Endothelial cell of umbilical vein (primary cell): ENCODE measurements at regions not wholly inside any gene's neighbourhood (a gene's known extent, or its start where the extent isn't known, plus 50 kb on each side); places are given as distances from the start of the nearest gene placed in this dataset.

Source experiments
- BruUV-seq: library from RNA; stranded (reverse); fragments of 400-500 nt; replicated peaks from 2 replicates; lab custom pipeline; 2021; lab: Mats Ljungman, UMichigan
- CTCF ChIA-PET: fragments of 300-600, 350-600 bp; sonication (Branson Sonifier 250); formaldehyde crosslinking; loops from one replicate; lab custom pipeline; 2021; ENCODE audit warnings: antibody characterized with exemption, inconsistent platforms; lab: Charles Lee
- POLR2A ChIA-PET: fragments of 300-600, 350-600 bp; sonication (Branson Sonifier 250); formaldehyde crosslinking; loops from one replicate; lab custom pipeline; 2021; ENCODE audit warnings: antibody characterized with exemption, inconsistent platforms; lab: Charles Lee
- DNase-seq: peaks from one replicate; pipeline ENCODE4 v3.0.0-alpha.2; 2011; ENCODE audit warnings: low read depth, low spot score
- FAIRE-seq: peaks from 2 replicates; lab custom pipeline; 2011; peaks lifted over from hg19 to GRCh38; lab: Jason Lieb, UNC
- H2AFZ ChIP-seq: 2 replicates; pipeline ENCODE4 v1.6.0; 2012; ENCODE audit warnings: low read depth, low read length, control low read depth, inconsistent platforms
- H3K27ac ChIP-seq: 2 replicates; pipeline ENCODE4 v1.5.1; 2011; ENCODE audit warnings: low read depth, mild to moderate bottlenecking, control low read depth, low read length, moderate library complexity; ENCODE audit not compliant: insufficient read depth
- H3K27me3 ChIP-seq, 2 experiments: 2 replicates each; pipeline versions ENCODE4 v1.6.0 to v1.6.1; 2011; ENCODE audit warnings: low read length in 2 of 2, mixed read lengths in 1 of 2; ENCODE audit not compliant: control insufficient read depth in 2 of 2, insufficient read depth in 2 of 2
- H3K36me3 ChIP-seq, 2 experiments: 2 replicates in 1 of 2; 3 replicates in 1 of 2; pipeline ENCODE4 v1.5.1; 2011; ENCODE audit warnings: low read length in 2 of 2, mild to moderate bottlenecking in 1 of 2, moderate library complexity in 1 of 2; ENCODE audit not compliant: control insufficient read depth in 2 of 2, insufficient read depth in 2 of 2; ENCODE audit errors: extremely low read depth in 1 of 2
- H3K4me1 ChIP-seq: 3 replicates; pipeline ENCODE4 v1.5.1; 2011; ENCODE audit warnings: mild to moderate bottlenecking, low read length; ENCODE audit not compliant: control insufficient read depth, insufficient read depth; ENCODE audit errors: extremely low read depth
- H3K4me2 ChIP-seq: 2 replicates; pipeline ENCODE4 v1.6.1; 2011; ENCODE audit warnings: low read length, control low read depth, mixed read lengths; ENCODE audit not compliant: insufficient read depth
- H3K4me3 ChIP-seq, 3 experiments: fragments of 200-600 bp in 1 of 3; sonication (generic), shearing (Covaris generic) in 1 of 3; replicated peaks in 1 of 3; 2 replicates each; pipeline ENCODE4 v1.5.1; 2011 to 2016; ENCODE audit warnings: control low read depth in 3 of 3, low read length in 3 of 3, mild to moderate bottlenecking in 2 of 3, inconsistent platforms in 1 of 3, low read depth in 1 of 3, moderate library complexity in 1 of 3; ENCODE audit not compliant: insufficient read depth in 1 of 3
- H3K79me2 ChIP-seq: 2 replicates; pipeline ENCODE4 v1.6.0; 2012; ENCODE audit warnings: low read length, inconsistent platforms; ENCODE audit not compliant: control insufficient read depth, insufficient read depth
- H3K9ac ChIP-seq: replicated peaks from 2 replicates; pipeline ENCODE3; 2011; ENCODE audit warnings: low read length, control low read depth; ENCODE audit not compliant: insufficient read depth; ENCODE audit errors: extremely low read depth
- H3K9me1 ChIP-seq: replicated peaks from 3 replicates; pipeline ENCODE4 v1.6.0; 2011; ENCODE audit warnings: mild to moderate bottlenecking, low read length; ENCODE audit not compliant: control insufficient read depth, insufficient read depth; ENCODE audit errors: extremely low read depth
- H3K9me3 ChIP-seq: replicated peaks from 2 replicates; pipeline ENCODE4 v1.5.1; 2012; ENCODE audit warnings: low read length, inconsistent platforms; ENCODE audit not compliant: control insufficient read depth, insufficient read depth
- H4K20me1 ChIP-seq: replicated peaks from 2 replicates; pipeline ENCODE3; 2011; ENCODE audit warnings: mild to moderate bottlenecking, low read length; ENCODE audit not compliant: control insufficient read depth, insufficient read depth; ENCODE audit errors: extremely low read depth
- EZH2 ChIP-seq: IDR thresholded peaks from 2 replicates; pipeline ENCODE4 v1.6.1; 2012; ENCODE audit warnings: borderline replicate concordance, low read depth, mild to moderate bottlenecking, moderate library complexity, low read length, inconsistent platforms; ENCODE audit not compliant: severe bottlenecking
- FOS ChIP-seq: IDR thresholded peaks from 2 replicates; pipeline ENCODE4 v1.6.1; 2011; ENCODE audit warnings: mild to moderate bottlenecking, low read length, moderate library complexity, borderline replicate concordance; ENCODE audit not compliant: insufficient read depth
- GATA2 ChIP-seq: IDR thresholded peaks from 2 replicates; pipeline ENCODE4 v1.7.0; 2011; ENCODE audit warnings: low read depth, mild to moderate bottlenecking, moderate library complexity, mixed read lengths, low read length; ENCODE audit not compliant: insufficient read length, insufficient read depth
- JUN ChIP-seq: IDR thresholded peaks from 2 replicates; pipeline ENCODE4 v1.6.1; 2011; ENCODE audit warnings: borderline replicate concordance, low read depth; ENCODE audit not compliant: insufficient read length, insufficient read depth
- MYC ChIP-seq: IDR thresholded peaks from one replicate; pipeline ENCODE4 v1.6.1; 2011; ENCODE audit warnings: mild to moderate bottlenecking, low read depth, low read length
- POLR2A ChIP-seq: IDR thresholded peaks from 2 replicates; pipeline ENCODE4 v1.6.1; 2012; ENCODE audit warnings: low read depth, mild to moderate bottlenecking, control low read depth, low read length
- POLR2AphosphoS5 ChIP-seq: IDR thresholded peaks from 2 replicates; pipeline ENCODE4 v1.6.1; 2012; ENCODE audit warnings: low read depth, mild to moderate bottlenecking, control low read depth, low read length, moderate library complexity; ENCODE audit not compliant: insufficient read depth
- dilution Hi-C: fragments of 300-500 bp; cut with MboI; formaldehyde crosslinking; loops from one replicate; pipeline ENCODE4 v1.15.0; 2019; ENCODE audit warnings: low sequenced_read_pairs; ENCODE audit not compliant: extremely low pct_ligation_motif_present
- intact Hi-C: fragments of 100-400 bp; cut with micrococcal nuclease; formaldehyde crosslinking; loops from one replicate; pipeline ENCODE4 v1.10.0; 2022
- TF ChIP-seq, protein P1 (sequence below), 2 donors: IDR thresholded peaks; 1 replicate in 1 of 2; 2 replicates in 1 of 2; pipeline ENCODE4 v1.5.1; 2011; ENCODE audit warnings: low read length in 2 of 2, mild to moderate bottlenecking in 2 of 2, moderate library complexity in 2 of 2, control low read depth in 1 of 2, inconsistent platforms in 1 of 2, low read depth in 1 of 2; ENCODE audit not compliant: insufficient read depth in 1 of 2; ENCODE audit errors: extremely low read depth in 1 of 2
- TF ChIP-seq, protein P2 (sequence below): IDR thresholded peaks from 2 replicates; pipeline ENCODE4 v1.6.1; 2011; ENCODE audit not compliant: insufficient read depth, insufficient read length

DNA sequence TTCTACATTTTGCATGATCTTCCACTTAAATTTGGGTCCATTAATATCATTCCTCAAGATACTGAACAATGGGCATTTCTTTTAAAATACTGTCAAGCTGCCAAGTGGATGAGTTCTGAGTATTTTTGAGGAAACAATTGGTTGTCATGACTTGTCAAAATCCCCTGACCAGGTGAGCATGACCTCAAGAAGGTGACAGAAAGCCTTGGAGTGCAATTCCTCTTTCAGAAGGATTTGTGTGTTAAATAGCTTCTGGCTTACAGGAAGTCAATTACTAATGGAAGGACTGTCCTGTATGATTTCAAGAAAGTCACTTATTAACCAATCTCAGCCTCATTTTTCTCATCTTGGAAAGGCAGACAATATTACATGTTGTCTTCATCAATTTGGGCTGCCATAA, 460.6 kb downstream of the TSN start:
- Histone ChIP-seq H3K4me2 (no peak overlapping the region), H3K4me1 (no peaks in the 10 kb centered on the region), H3K36me3 (no peaks in the 10 kb centered on the region), H3K9me1 (no peaks in the 10 kb centered on the region), H3K9me3 (no peaks in the 10 kb centered on the region), H2AFZ (no peak overlapping the region), H3K27ac (no peak overlapping the region), H3K4me3 (no peak overlapping the region), H3K27me3 (no peaks in the 10 kb centered on the region), H3K9ac (no peak overlapping the region), H4K20me1 (no peaks in the 10 kb centered on the region), H3K79me2 (no peaks in the 10 kb centered on the region)
- dilution Hi-C loops = no loop called here
- ChIA-PET CTCF (no interaction called here), POLR2A (no interaction called here)
- TF ChIP-seq POLR2A (no peak), FOS (no peak), EZH2 (no peak), POLR2AphosphoS5 (no peak), MYC (no peak), JUN (no peak), GATA2 (no peak)
- TF ChIP-seq, protein P1, sequence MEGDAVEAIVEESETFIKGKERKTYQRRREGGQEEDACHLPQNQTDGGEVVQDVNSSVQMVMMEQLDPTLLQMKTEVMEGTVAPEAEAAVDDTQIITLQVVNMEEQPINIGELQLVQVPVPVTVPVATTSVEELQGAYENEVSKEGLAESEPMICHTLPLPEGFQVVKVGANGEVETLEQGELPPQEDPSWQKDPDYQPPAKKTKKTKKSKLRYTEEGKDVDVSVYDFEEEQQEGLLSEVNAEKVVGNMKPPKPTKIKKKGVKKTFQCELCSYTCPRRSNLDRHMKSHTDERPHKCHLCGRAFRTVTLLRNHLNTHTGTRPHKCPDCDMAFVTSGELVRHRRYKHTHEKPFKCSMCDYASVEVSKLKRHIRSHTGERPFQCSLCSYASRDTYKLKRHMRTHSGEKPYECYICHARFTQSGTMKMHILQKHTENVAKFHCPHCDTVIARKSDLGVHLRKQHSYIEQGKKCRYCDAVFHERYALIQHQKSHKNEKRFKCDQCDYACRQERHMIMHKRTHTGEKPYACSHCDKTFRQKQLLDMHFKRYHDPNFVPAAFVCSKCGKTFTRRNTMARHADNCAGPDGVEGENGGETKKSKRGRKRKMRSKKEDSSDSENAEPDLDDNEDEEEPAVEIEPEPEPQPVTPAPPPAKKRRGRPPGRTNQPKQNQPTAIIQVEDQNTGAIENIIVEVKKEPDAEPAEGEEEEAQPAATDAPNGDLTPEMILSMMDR (IDR thresholded peaks at IDR 0.05; ENCODE audit: extremely low read depth in 1 of 2, insufficient read depth in 1 of 2, low read depth in 1 of 2, low read length in 2 of 2) = no peak
- TF ChIP-seq, protein P2, sequence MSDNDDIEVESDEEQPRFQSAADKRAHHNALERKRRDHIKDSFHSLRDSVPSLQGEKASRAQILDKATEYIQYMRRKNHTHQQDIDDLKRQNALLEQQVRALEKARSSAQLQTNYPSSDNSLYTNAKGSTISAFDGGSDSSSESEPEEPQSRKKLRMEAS = no peak
- DNase-seq = no peak
- FAIRE-seq = no peak
- BruUV-seq = no TSS peak
- intact Hi-C loops = no loop called here
